Left lung (tissue), 4 donors: ENCODE measurements at regions not wholly inside any gene's neighbourhood (a gene's known extent, or its start where the extent isn't known, plus 50 kb on each side); places are given as distances from the start of the nearest gene placed in this dataset.

Source experiments
- ATAC-seq: fragments of 200-7000 bp; cut with Tn5 transposase; one replicate; pipeline ENCODE4 v1.9.1; 2020; ENCODE audit warnings: moderate library complexity
- DNase-seq, 4 donors: peaks; one replicate each; pipeline ENCODE4 v3.0.0-alpha.2; 2013 to 2020
- H3K27ac ChIP-seq, 2 donors: fragments of 200-600 bp; sonication (generic) in 1 of 2; one replicate each; pipeline versions ENCODE4 v1.5.0 to v1.8.0; 2020 to 2021
- H3K27me3 ChIP-seq, 2 donors: fragments of 200-600 bp; sonication (generic) in 1 of 2; one replicate each; pipeline versions ENCODE4 v1.5.0 to v1.8.0; 2020 to 2021
- H3K36me3 ChIP-seq, 2 donors: fragments of 200-600 bp; sonication (generic) in 1 of 2; one replicate each; pipeline versions ENCODE4 v1.5.0 to v1.8.0; 2020 to 2021
- H3K4me1 ChIP-seq, 2 donors: fragments of 200-600 bp; one replicate each; pipeline ENCODE4 v1.8.0; 2021
- H3K4me3 ChIP-seq, 2 donors: fragments of 200-600 bp; sonication (generic) in 1 of 2; one replicate each; pipeline versions ENCODE4 v1.5.0 to v1.8.0; 2020 to 2021; ENCODE audit warnings: mild to moderate bottlenecking in 1 of 2
- H3K9me3 ChIP-seq, 2 donors: fragments of 200-600 bp; sonication (generic) in 1 of 2; one replicate each; pipeline versions ENCODE4 v1.5.0 to v1.8.0; 2020 to 2021
- CTCF ChIP-seq, 2 donors: fragments of 200-600 bp; sonication (generic) in 1 of 2; IDR thresholded peaks; one replicate each; pipeline versions ENCODE4 v1.5.0 to v1.8.0; 2021; ENCODE audit warnings: antibody characterized with exemption in 2 of 2
- intact Hi-C, 2 donors: fragments of 100-400 bp; cut with DNase I; formaldehyde crosslinking; loops; one replicate each; pipeline versions ENCODE4 v1.11.2 to v1.14.2; 2022
- donor health status: DM: no; HTN: yes; CAD: no.
- donor health status: DM: no; HTN: no; CAD: no.

- no peak for DNase-seq
- ATAC-seq = no peak
- Histone ChIP-seq H3K4me1 (no peaks in the 10 kb centered on the region), H3K27me3 (no peaks in the 10 kb centered on the region), H3K4me3 (no peak overlapping the region), H3K36me3 (no peaks in the 10 kb centered on the region), H3K9me3 (no peaks in the 10 kb centered on the region), H3K27ac (no peak overlapping the region)
- no peak for TF ChIP-seq CTCF (IDR thresholded peaks at IDR 0.05)
- intact Hi-C loops = no loop called here
Measured at GRCh38 chr5:125470280-125470902, 724.0 kb upstream of the ZNF608 start.

- Histone ChIP-seq H3K27me3 (no peaks in the 10 kb centered on the region), H3K9me3 (no peaks in the 10 kb centered on the region), H3K36me3 (no peaks in the 10 kb centered on the region), H3K4me1 (no peaks in the 10 kb centered on the region), H3K27ac (no peak overlapping the region), H3K4me3 (no peak overlapping the region)
- TF ChIP-seq CTCF (IDR thresholded peaks at IDR 0.05) = no peak
- ATAC-seq (peak; percentile 64), DNase-seq (no peak)
- intact Hi-C loops = no loop called here
Measured at GRCh38 chr5:125476901-125477585, 730.6 kb upstream of the ZNF608 start.

GRCh38 chr5:125477586-125477975, 731.1 kb upstream of the ZNF608 start:
- H3K36me3 ChIP-seq = no peaks in the 10 kb centered on the region
- no peaks in the 10 kb centered on the region for H3K4me1 ChIP-seq
- no peak overlapping the region for H3K27ac ChIP-seq
- no peaks in the 10 kb centered on the region for H3K9me3 ChIP-seq
- no peak for TF ChIP-seq CTCF (IDR thresholded peaks at IDR 0.05)
- no peak overlapping the region for H3K4me3 ChIP-seq
- H3K27me3 ChIP-seq = no peaks in the 10 kb centered on the region
- intact Hi-C loops = no loop called here
- no peak for ATAC-seq
- DNase-seq = no peak

GRCh38 chr5:125478599-125478998, 732.2 kb upstream of the ZNF608 start:
- H3K27ac ChIP-seq = no peak overlapping the region
- DNase-seq (peak in 1 of 4 donors; percentile 55), ATAC-seq (peak; percentile 76)
- H3K4me3 ChIP-seq = no peak overlapping the region
- no peaks in the 10 kb centered on the region for H3K27me3 ChIP-seq
- no peaks in the 10 kb centered on the region for H3K4me1 ChIP-seq
- no peaks in the 10 kb centered on the region for H3K9me3 ChIP-seq
- TF ChIP-seq CTCF (IDR thresholded peaks at IDR 0.05) = no peak
- intact Hi-C loops = no loop called here
- no peaks in the 10 kb centered on the region for H3K36me3 ChIP-seq

GRCh38 chr5:125480911-125481310, 734.5 kb upstream of the ZNF608 start:
- Histone ChIP-seq H3K27ac (no peak overlapping the region), H3K9me3 (no peaks in the 10 kb centered on the region), H3K36me3 (no peaks in the 10 kb centered on the region), H3K27me3 (no peaks in the 10 kb centered on the region), H3K4me3 (no peak overlapping the region), H3K4me1 (peaks cover 0 to 3% of the 10 kb centered on the region in 2 donors)
- ATAC-seq (no peak), DNase-seq (no peak)
- intact Hi-C loops = no loop called here
- no peak for TF ChIP-seq CTCF (IDR thresholded peaks at IDR 0.05)
